DND-41 (cell line): ENCODE measurements at regions not wholly inside any gene's neighbourhood (a gene's known extent, or its start where the extent isn't known, plus 50 kb on each side); places are given as distances from the start of the nearest gene placed in this dataset.

Experiments used
- EZH2 ChIP-seq: IDR thresholded peaks from 3 replicates; pipeline ENCODE4 v1.6.1; 2012; ENCODE audit warnings: borderline replicate concordance, low read depth, mild to moderate bottlenecking, moderate library complexity, low read length, inconsistent platforms; ENCODE audit not compliant: severe bottlenecking
- TF ChIP-seq, protein P1 (sequence below): IDR thresholded peaks from 2 replicates; pipeline ENCODE4 v1.5.1; 2012; ENCODE audit warnings: borderline replicate concordance, low read length, moderate library complexity, mild to moderate bottlenecking; ENCODE audit not compliant: poor library complexity, severe bottlenecking; ENCODE audit errors: extremely low read depth

DNA sequence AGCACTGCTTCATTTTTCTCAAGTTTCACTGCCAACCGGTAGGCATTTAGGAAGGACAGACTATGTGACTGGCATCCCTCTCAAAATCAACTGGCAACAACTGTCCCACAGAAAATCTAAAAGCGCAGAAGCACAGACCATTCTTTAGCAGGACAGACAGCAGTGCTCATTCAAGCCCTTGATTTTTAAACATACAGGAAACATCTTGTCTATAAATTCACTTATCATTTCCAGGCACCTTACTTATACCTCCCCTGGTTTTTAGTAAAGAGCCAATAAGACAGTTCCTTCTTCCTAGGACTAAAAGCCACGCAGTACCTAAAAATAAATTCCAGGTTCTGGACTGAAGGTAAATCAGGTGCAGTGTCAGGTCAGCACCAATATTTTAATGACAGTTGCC lies 343.2 kb upstream of the WWC1 start:
- TF ChIP-seq, protein P1, sequence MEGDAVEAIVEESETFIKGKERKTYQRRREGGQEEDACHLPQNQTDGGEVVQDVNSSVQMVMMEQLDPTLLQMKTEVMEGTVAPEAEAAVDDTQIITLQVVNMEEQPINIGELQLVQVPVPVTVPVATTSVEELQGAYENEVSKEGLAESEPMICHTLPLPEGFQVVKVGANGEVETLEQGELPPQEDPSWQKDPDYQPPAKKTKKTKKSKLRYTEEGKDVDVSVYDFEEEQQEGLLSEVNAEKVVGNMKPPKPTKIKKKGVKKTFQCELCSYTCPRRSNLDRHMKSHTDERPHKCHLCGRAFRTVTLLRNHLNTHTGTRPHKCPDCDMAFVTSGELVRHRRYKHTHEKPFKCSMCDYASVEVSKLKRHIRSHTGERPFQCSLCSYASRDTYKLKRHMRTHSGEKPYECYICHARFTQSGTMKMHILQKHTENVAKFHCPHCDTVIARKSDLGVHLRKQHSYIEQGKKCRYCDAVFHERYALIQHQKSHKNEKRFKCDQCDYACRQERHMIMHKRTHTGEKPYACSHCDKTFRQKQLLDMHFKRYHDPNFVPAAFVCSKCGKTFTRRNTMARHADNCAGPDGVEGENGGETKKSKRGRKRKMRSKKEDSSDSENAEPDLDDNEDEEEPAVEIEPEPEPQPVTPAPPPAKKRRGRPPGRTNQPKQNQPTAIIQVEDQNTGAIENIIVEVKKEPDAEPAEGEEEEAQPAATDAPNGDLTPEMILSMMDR = no peak
- no peak for TF ChIP-seq EZH2
